ENCODE measurements at regions not wholly inside any gene's neighbourhood (a gene's known extent, or its start where the extent isn't known, plus 50 kb on each side); places are given as distances from the start of the nearest gene placed in this dataset.

- intact Hi-C loops (cut with DNase I), result no loop called here
- H3K36me3 ChIP-seq, result no peaks in the 10 kb centered on the region
Measured at GRCh38 chr4:180694875-180695274, 1548.3 kb upstream of the TENM3 start.

GRCh38 chr4:180695851-180696250 lies 1547.4 kb upstream of the TENM3 start:
- TF ChIP-seq CTCF (IDR thresholded peaks at IDR 0.05), result no peak
- TF ChIP-seq POLR2AphosphoS5 (IDR thresholded peaks at IDR 0.05; ENCODE audit: insufficient read depth in 1 of 2, low read depth in 1 of 2), result no peak
- TF ChIP-seq POLR2A (IDR thresholded peaks at IDR 0.05), result no peak
- H3K36me3 ChIP-seq, result no peaks in the 10 kb centered on the region
- H3K4me3 ChIP-seq, result no peak overlapping the region
- no peaks in the 10 kb centered on the region for H3K4me1 ChIP-seq
- no peak for DNase-seq (ENCODE audit: extremely low spot score in 2 of 2)
- no peak overlapping the region for H3K27ac ChIP-seq
- intact Hi-C loops (cut with DNase I), result no loop called here
- H3K27me3 ChIP-seq, result no peaks in the 10 kb centered on the region
- H3K9me3 ChIP-seq, result no peaks in the 10 kb centered on the region

More at GRCh38 chr4:180694875-180695274, 1548.3 kb upstream of the TENM3 start:
- DNase-seq (ENCODE audit: extremely low spot score in 2 of 2), result no peak
- TF ChIP-seq CTCF (IDR thresholded peaks at IDR 0.05) (no peak), POLR2A (IDR thresholded peaks at IDR 0.05) (no peak), POLR2AphosphoS5 (IDR thresholded peaks at IDR 0.05; ENCODE audit: insufficient read depth in 1 of 2, low read depth in 1 of 2) (no peak)
- H3K4me1 ChIP-seq, result no peaks in the 10 kb centered on the region
- no peak overlapping the region for H3K4me3 ChIP-seq
- no peaks in the 10 kb centered on the region for H3K9me3 ChIP-seq
- H3K27me3 ChIP-seq, result no peaks in the 10 kb centered on the region
- no peak overlapping the region for H3K27ac ChIP-seq

GRCh38 chr4:180696460-180697092 lies 1546.6 kb upstream of the TENM3 start:
- no peak for TF ChIP-seq POLR2AphosphoS5 (IDR thresholded peaks at IDR 0.05; ENCODE audit: insufficient read depth in 1 of 2, low read depth in 1 of 2)
- TF ChIP-seq POLR2A (IDR thresholded peaks at IDR 0.05), result no peak
- TF ChIP-seq CTCF (IDR thresholded peaks at IDR 0.05), result no peak
- intact Hi-C loops (cut with DNase I), result no loop called here
- no peaks in the 10 kb centered on the region for H3K27me3 ChIP-seq

GRCh38 chr4:180698550-180699195 lies 1544.5 kb upstream of the TENM3 start:
- H3K4me1 ChIP-seq, result no peaks in the 10 kb centered on the region
- H3K27me3 ChIP-seq, result no peaks in the 10 kb centered on the region
- H3K36me3 ChIP-seq, result no peaks in the 10 kb centered on the region
- no peaks in the 10 kb centered on the region for H3K9me3 ChIP-seq
- no peak overlapping the region for H3K4me3 ChIP-seq
- no peak for DNase-seq (ENCODE audit: extremely low spot score in 2 of 2)
- intact Hi-C loops (cut with DNase I), result no loop called here
- TF ChIP-seq POLR2AphosphoS5 (IDR thresholded peaks at IDR 0.05; ENCODE audit: insufficient read depth in 1 of 2, low read depth in 1 of 2) (no peak), POLR2A (IDR thresholded peaks at IDR 0.05) (no peak), CTCF (IDR thresholded peaks at IDR 0.05) (no peak)
- no peak overlapping the region for H3K27ac ChIP-seq

More at GRCh38 chr4:180696460-180697092, 1546.6 kb upstream of the TENM3 start:
- Histone ChIP-seq H3K9me3 (no peaks in the 10 kb centered on the region), H3K4me1 (no peaks in the 10 kb centered on the region), H3K4me3 (no peak overlapping the region), H3K27ac (no peak overlapping the region), H3K36me3 (no peaks in the 10 kb centered on the region)
- DNase-seq (ENCODE audit: extremely low spot score in 2 of 2), result no peak

GRCh38 chr4:180706766-180707165 lies 1536.4 kb upstream of the TENM3 start:
- intact Hi-C loops (cut with DNase I), result no loop called here
- Histone ChIP-seq H3K4me1 (no peaks in the 10 kb centered on the region), H3K27me3 (no peaks in the 10 kb centered on the region), H3K27ac (no peak overlapping the region), H3K4me3 (no peak overlapping the region), H3K9me3 (no peaks in the 10 kb centered on the region), H3K36me3 (no peaks in the 10 kb centered on the region)
- TF ChIP-seq POLR2A (IDR thresholded peaks at IDR 0.05) (no peak), CTCF (IDR thresholded peaks at IDR 0.05) (no peak), POLR2AphosphoS5 (IDR thresholded peaks at IDR 0.05; ENCODE audit: insufficient read depth in 1 of 2, low read depth in 1 of 2) (no peak)
- no peak for DNase-seq (ENCODE audit: extremely low spot score in 2 of 2)

Measured in vagina (tissue), 2 donors.